ENCODE measurements at regions not wholly inside any gene's neighbourhood (a gene's known extent, or its start where the extent isn't known, plus 50 kb on each side); places are given as distances from the start of the nearest gene placed in this dataset.

- no peak for TF ChIP-seq HNF4G (IDR thresholded peaks at IDR 0.05)
- TF ChIP-seq YY1 (IDR thresholded peaks at IDR 0.05), result no peak
- H3K36me3 ChIP-seq (ENCODE audit: control insufficient read depth in 4 of 4, insufficient read depth in 3 of 4, low read depth in 1 of 4, low read length in 3 of 4), result no peaks in the 10 kb centered on the region
- WGBS, result 93% methylated on average over 3 of the region's 3 CpGs
- DNase-seq (ENCODE audit: low spot score), result no peak
- H3K9me3 ChIP-seq (ENCODE audit: control insufficient read depth in 4 of 4, low read length in 3 of 4), result no peaks in the 10 kb centered on the region
- no peak overlapping the region for H3K4me3 ChIP-seq (ENCODE audit: low read depth in 1 of 3, low read length in 3 of 3)
- H3K4me1 ChIP-seq (ENCODE audit: control insufficient read depth in 4 of 4, insufficient read depth in 4 of 4, low read length in 3 of 4), result no peaks in the 10 kb centered on the region
- H3K27ac ChIP-seq (ENCODE audit: low read depth in 1 of 2, low read length in 2 of 2), result no peak overlapping the region
- no peaks in the 10 kb centered on the region for H3K27me3 ChIP-seq (ENCODE audit: control insufficient read depth in 4 of 4, insufficient read depth in 4 of 4, low read length in 3 of 4)
- no peak overlapping the region for H3K9ac ChIP-seq (ENCODE audit: low read depth in 1 of 2, low read length in 2 of 2)
These were observed 132.3 kb upstream of the ST8SIA4 start for GRCh38 chr5:101035425-101035824.

- H3K9me3 ChIP-seq (ENCODE audit: control insufficient read depth in 4 of 4, low read length in 3 of 4), result no peaks in the 10 kb centered on the region
- H3K27me3 ChIP-seq (ENCODE audit: control insufficient read depth in 4 of 4, insufficient read depth in 4 of 4, low read length in 3 of 4), result no peaks in the 10 kb centered on the region
- no peaks in the 10 kb centered on the region for H3K36me3 ChIP-seq (ENCODE audit: control insufficient read depth in 4 of 4, insufficient read depth in 3 of 4, low read depth in 1 of 4, low read length in 3 of 4)
- WGBS, result 70% methylated on average over 2 of the region's 2 CpGs
- TF ChIP-seq JUND (IDR thresholded peaks at IDR 0.05) (no peak), YY1 (IDR thresholded peaks at IDR 0.05) (no peak), SP1 (IDR thresholded peaks at IDR 0.05) (no peak), NR2F2 (IDR thresholded peaks at IDR 0.05) (no peak), ATF3 (IDR thresholded peaks at IDR 0.05) (no peak), HNF4A (conservative IDR thresholded peaks at IDR 0.05) (no peak), MAX (IDR thresholded peaks at IDR 0.05) (no peak), TAF1 (conservative IDR thresholded peaks at IDR 0.05) (no peak), HNF4G (IDR thresholded peaks at IDR 0.05) (no peak), EGR1 (IDR thresholded peaks at IDR 0.05; ENCODE audit: low read depth in 2 of 2) (no peak), RXRA (IDR thresholded peaks at IDR 0.05) (no peak), FOXA1 (IDR thresholded peaks at IDR 0.05) (no peak), GABPA (IDR thresholded peaks at IDR 0.05 in 1 of 2, conservative IDR thresholded peaks at IDR 0.05 in 1 of 2) (no peak), RAD21 (IDR thresholded peaks at IDR 0.05) (no peak), FOXA2 (IDR thresholded peaks at IDR 0.05) (no peak)
- TF ChIP-seq, protein P1, sequence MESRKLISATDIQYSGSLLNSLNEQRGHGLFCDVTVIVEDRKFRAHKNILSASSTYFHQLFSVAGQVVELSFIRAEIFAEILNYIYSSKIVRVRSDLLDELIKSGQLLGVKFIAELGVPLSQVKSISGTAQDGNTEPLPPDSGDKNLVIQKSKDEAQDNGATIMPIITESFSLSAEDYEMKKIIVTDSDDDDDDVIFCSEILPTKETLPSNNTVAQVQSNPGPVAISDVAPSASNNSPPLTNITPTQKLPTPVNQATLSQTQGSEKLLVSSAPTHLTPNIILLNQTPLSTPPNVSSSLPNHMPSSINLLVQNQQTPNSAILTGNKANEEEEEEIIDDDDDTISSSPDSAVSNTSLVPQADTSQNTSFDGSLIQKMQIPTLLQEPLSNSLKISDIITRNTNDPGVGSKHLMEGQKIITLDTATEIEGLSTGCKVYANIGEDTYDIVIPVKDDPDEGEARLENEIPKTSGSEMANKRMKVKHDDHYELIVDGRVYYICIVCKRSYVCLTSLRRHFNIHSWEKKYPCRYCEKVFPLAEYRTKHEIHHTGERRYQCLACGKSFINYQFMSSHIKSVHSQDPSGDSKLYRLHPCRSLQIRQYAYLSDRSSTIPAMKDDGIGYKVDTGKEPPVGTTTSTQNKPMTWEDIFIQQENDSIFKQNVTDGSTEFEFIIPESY (IDR thresholded peaks at IDR 0.05), result no peak
- TF ChIP-seq, protein P2, sequence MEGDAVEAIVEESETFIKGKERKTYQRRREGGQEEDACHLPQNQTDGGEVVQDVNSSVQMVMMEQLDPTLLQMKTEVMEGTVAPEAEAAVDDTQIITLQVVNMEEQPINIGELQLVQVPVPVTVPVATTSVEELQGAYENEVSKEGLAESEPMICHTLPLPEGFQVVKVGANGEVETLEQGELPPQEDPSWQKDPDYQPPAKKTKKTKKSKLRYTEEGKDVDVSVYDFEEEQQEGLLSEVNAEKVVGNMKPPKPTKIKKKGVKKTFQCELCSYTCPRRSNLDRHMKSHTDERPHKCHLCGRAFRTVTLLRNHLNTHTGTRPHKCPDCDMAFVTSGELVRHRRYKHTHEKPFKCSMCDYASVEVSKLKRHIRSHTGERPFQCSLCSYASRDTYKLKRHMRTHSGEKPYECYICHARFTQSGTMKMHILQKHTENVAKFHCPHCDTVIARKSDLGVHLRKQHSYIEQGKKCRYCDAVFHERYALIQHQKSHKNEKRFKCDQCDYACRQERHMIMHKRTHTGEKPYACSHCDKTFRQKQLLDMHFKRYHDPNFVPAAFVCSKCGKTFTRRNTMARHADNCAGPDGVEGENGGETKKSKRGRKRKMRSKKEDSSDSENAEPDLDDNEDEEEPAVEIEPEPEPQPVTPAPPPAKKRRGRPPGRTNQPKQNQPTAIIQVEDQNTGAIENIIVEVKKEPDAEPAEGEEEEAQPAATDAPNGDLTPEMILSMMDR (IDR thresholded peaks at IDR 0.05; ENCODE audit: low read depth, low read length, missing input control), result no peak
- no peak overlapping the region for H3K9ac ChIP-seq (ENCODE audit: low read depth in 1 of 2, low read length in 2 of 2)
- no peak overlapping the region for H3K27ac ChIP-seq (ENCODE audit: low read depth in 1 of 2, low read length in 2 of 2)
- DNase-seq (ENCODE audit: low spot score), result no peak
- H3K4me1 ChIP-seq (ENCODE audit: control insufficient read depth in 4 of 4, insufficient read depth in 4 of 4, low read length in 3 of 4), result no peaks in the 10 kb centered on the region
- H3K4me3 ChIP-seq (ENCODE audit: low read depth in 1 of 3, low read length in 3 of 3), result no peak overlapping the region
These were observed 121.2 kb upstream of the ST8SIA4 start for GRCh38 chr5:101024299-101024698.

DNA sequence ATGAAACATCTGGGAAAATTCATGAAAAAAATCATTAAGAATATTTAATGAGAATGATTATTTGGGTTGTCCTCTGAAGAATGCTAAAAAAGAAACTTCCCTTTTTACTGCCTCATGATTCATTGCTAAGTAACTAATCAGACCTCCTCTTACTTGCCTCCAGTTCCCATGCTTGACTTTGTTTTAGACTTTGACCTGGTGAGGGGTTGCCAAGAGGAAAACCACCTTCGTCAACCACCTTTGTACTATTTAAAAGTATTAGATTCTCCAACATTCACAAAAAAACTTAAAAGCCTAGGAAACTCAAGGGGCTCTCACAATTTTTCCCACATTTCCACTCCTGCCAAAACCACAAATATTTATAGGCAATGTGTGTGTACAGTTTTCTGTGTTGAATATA is 115.2 kb upstream of the ST8SIA4 start:
- DNase-seq (ENCODE audit: low spot score), result no peak
- H3K27ac ChIP-seq (ENCODE audit: low read depth in 1 of 2, low read length in 2 of 2), result no peak overlapping the region
- no peak overlapping the region for H3K4me3 ChIP-seq (ENCODE audit: low read depth in 1 of 3, low read length in 3 of 3)
- TF ChIP-seq ATF3 (IDR thresholded peaks at IDR 0.05) (no peak), FOXA2 (IDR thresholded peaks at IDR 0.05) (no peak), SP1 (IDR thresholded peaks at IDR 0.05) (no peak), GABPA (IDR thresholded peaks at IDR 0.05 in 1 of 2, conservative IDR thresholded peaks at IDR 0.05 in 1 of 2) (no peak), YY1 (IDR thresholded peaks at IDR 0.05) (no peak), HNF4A (conservative IDR thresholded peaks at IDR 0.05) (no peak), RXRA (IDR thresholded peaks at IDR 0.05) (no peak), TAF1 (conservative IDR thresholded peaks at IDR 0.05) (no peak), NR2F2 (IDR thresholded peaks at IDR 0.05) (no peak), REST (IDR thresholded peaks at IDR 0.05) (no peak)
- TF ChIP-seq, protein P2 (IDR thresholded peaks at IDR 0.05; ENCODE audit: low read depth, low read length, missing input control), result no peak

More for the DNA sequence above, 115.2 kb upstream of the ST8SIA4 start:
- Histone ChIP-seq H3K27me3 (ENCODE audit: control insufficient read depth in 4 of 4, insufficient read depth in 4 of 4, low read length in 3 of 4) (no peaks in the 10 kb centered on the region), H3K36me3 (ENCODE audit: control insufficient read depth in 4 of 4, insufficient read depth in 3 of 4, low read depth in 1 of 4, low read length in 3 of 4) (no peaks in the 10 kb centered on the region), H3K9me3 (ENCODE audit: control insufficient read depth in 4 of 4, low read length in 3 of 4) (no peaks in the 10 kb centered on the region), H3K9ac (ENCODE audit: low read depth in 1 of 2, low read length in 2 of 2) (no peak overlapping the region), H3K4me1 (ENCODE audit: control insufficient read depth in 4 of 4, insufficient read depth in 4 of 4, low read length in 3 of 4) (no peaks in the 10 kb centered on the region)
- WGBS, result 27% methylated on average over 1 of the region's 1 CpG

Measured in liver (tissue), 8 donors.